Ovary (tissue), 7 donors: ENCODE measurements at regions not wholly inside any gene's neighbourhood (a gene's known extent, or its start where the extent isn't known, plus 50 kb on each side); places are given as distances from the start of the nearest gene placed in this dataset.

Source experiments
- DNase-seq, 5 donors: peaks; one replicate each; pipeline ENCODE4 v3.0.0-alpha.2; 2019 to 2020
- H3K27ac ChIP-seq, 2 donors: fragments of 200-600 bp; one replicate each; pipeline versions ENCODE4 v1.5.1 to v1.8.0; 2019 to 2022
- H3K27me3 ChIP-seq: fragments of 200-600 bp; one replicate; pipeline ENCODE4 v1.8.0; 2022
- H3K36me3 ChIP-seq: fragments of 200-600 bp; sonication (generic); one replicate; pipeline ENCODE4 v1.5.1; 2019
- H3K4me1 ChIP-seq: one replicate; pipeline ENCODE4 v1.8.1; 2013; ENCODE audit warnings: mild to moderate bottlenecking, moderate library complexity; ENCODE audit not compliant: insufficient read depth
- H3K4me3 ChIP-seq: fragments of 200-600 bp; sonication (generic); one replicate; pipeline ENCODE4 v1.5.1; 2017
- H3K9me3 ChIP-seq, 2 donors: fragments of 200-600 bp in 1 of 2; sonication (generic) in 1 of 2; one replicate each; pipeline versions ENCODE4 v1.5.1 to v1.8.1; 2013 to 2019; ENCODE audit warnings: mild to moderate bottlenecking in 1 of 2, moderate library complexity in 1 of 2
- CTCF ChIP-seq, 3 donors: fragments of 450-650 bp in 2 of 3; fragments of 200-600 bp in 1 of 3; IDR thresholded peaks; one replicate each; pipeline versions ENCODE4 v1.5.1 to v1.8.0; 2016 to 2022; ENCODE audit warnings: antibody characterized with exemption in 3 of 3, mild to moderate bottlenecking in 1 of 3
- EP300 ChIP-seq: sonication (generic); formaldehyde crosslinking; IDR thresholded peaks from one replicate; pipeline ENCODE4 v1.6.1; 2017; ENCODE audit warnings: antibody characterized with exemption
- POLR2A ChIP-seq: fragments of 450-650 bp; IDR thresholded peaks from one replicate; pipeline ENCODE4 v1.6.1; 2017; ENCODE audit warnings: antibody characterized with exemption, mild to moderate bottlenecking, moderate library complexity
- WGBS, 3 donors: extraction: QIAGEN DNeasy Blood & Tissue Kit in 1 of 3; methylation state at CpG; one replicate each; pipeline versions ENCODE4 v1.1.5 to v1.1.7; 2013 to 2017; 5-methylcytosine and 5-hydroxymethylcytosine counted together
- intact Hi-C, 4 donors: fragments of 100-400 bp; cut with DNase I; formaldehyde crosslinking; loops; one replicate each; pipeline versions ENCODE4 v1.11.0 to v1.15.1; 2022 to 2023
- donor health status: DM: no; HTN: no; CAD: no; lungs with moderate emphysema.
- donor health status: DM: no; HTN: no; CAD: no.
- donor health status: Bipolar disorder and iron deficiency.
- donor health status: DM: no; HTN: no; CAD: no.
- donor health status: DM: yes; HTN: yes; CAD: no.

GRCh38 chr1:22286491-22286890 is 143.6 kb upstream of the WNT4 start:
- Histone ChIP-seq H3K4me3 (no peak overlapping the region), H3K27ac (no peak overlapping the region), H3K9me3 (no peaks in the 10 kb centered on the region), H3K27me3 (no peaks in the 10 kb centered on the region), H3K4me1 (peaks cover 13% of the 10 kb centered on the region), H3K36me3 (no peaks in the 10 kb centered on the region)
- 88 to 94% (median 93%) methylated on average over 2 of the region's 2 CpGs for WGBS, 3 donors
- intact Hi-C loops = loop anchor here in 1 of 4 donors (10.0 kb wide), 1 partner anchor 48 kb away; no protein-coding TSS in a partner anchor
- no peak for TF ChIP-seq POLR2A
- DNase-seq = no peak

- H3K27ac ChIP-seq = no peak overlapping the region
- H3K36me3 ChIP-seq = no peaks in the 10 kb centered on the region
- 87 to 94% (median 88%) methylated on average over 3 of the region's 3 CpGs for WGBS, 3 donors
Observed at GRCh38 chr1:22287273-22287672, 144.4 kb upstream of the WNT4 start.

GRCh38 chr1:22287946-22288520 is 145.1 kb upstream of the WNT4 start:
- H3K4me1 ChIP-seq = peaks cover 11% of the 10 kb centered on the region
- TF ChIP-seq POLR2A (no peak), CTCF (IDR thresholded peaks at IDR 0.05) (no peak)
- H3K9me3 ChIP-seq = no peaks in the 10 kb centered on the region
- DNase-seq = peak in 2 of 5 donors; percentile 47 to 52
- intact Hi-C loops = loop anchor here in 1 of 4 donors (10.0 kb wide), 1 partner anchor 47 kb away; no protein-coding TSS in a partner anchor
- no peak overlapping the region for H3K4me3 ChIP-seq
- WGBS, 3 donors = 34 to 56% (median 38%) methylated on average over 15 of the region's 15 CpGs
- no peaks in the 10 kb centered on the region for H3K27me3 ChIP-seq
- no peak overlapping the region for H3K27ac ChIP-seq
- H3K36me3 ChIP-seq = no peaks in the 10 kb centered on the region

More at GRCh38 chr1:22287273-22287672, 144.4 kb upstream of the WNT4 start:
- H3K9me3 ChIP-seq = no peaks in the 10 kb centered on the region
- no peak overlapping the region for H3K4me3 ChIP-seq
- intact Hi-C loops = loop anchor here in 1 of 4 donors (10.0 kb wide), 1 partner anchor 48 kb away; no protein-coding TSS in a partner anchor
- H3K4me1 ChIP-seq = peaks cover 13% of the 10 kb centered on the region
- H3K27me3 ChIP-seq = no peaks in the 10 kb centered on the region
- DNase-seq = no peak
- TF ChIP-seq EP300 (no peak), CTCF (IDR thresholded peaks at IDR 0.05) (no peak), POLR2A (no peak)

- H3K4me1 ChIP-seq = peaks cover 10% of the 10 kb centered on the region
- TF ChIP-seq POLR2A (no peak), CTCF (IDR thresholded peaks at IDR 0.05) (no peak), EP300 (no peak)
- H3K9me3 ChIP-seq = no peaks in the 10 kb centered on the region
- intact Hi-C loops = loop anchor here in 1 of 4 donors (10.0 kb wide), 1 partner anchor 46 kb away; no protein-coding TSS in a partner anchor
- H3K36me3 ChIP-seq = no peaks in the 10 kb centered on the region
- 71 to 90% (median 84%) methylated on average over 4 of the region's 4 CpGs for WGBS, 3 donors
- H3K4me3 ChIP-seq = no peak overlapping the region
- H3K27me3 ChIP-seq = no peaks in the 10 kb centered on the region
- DNase-seq = no peak
- no peak overlapping the region for H3K27ac ChIP-seq
Observed at GRCh38 chr1:22288593-22289241, 145.8 kb upstream of the WNT4 start.
